ENCODE measurements at regions not wholly inside any gene's neighbourhood (a gene's known extent, or its start where the extent isn't known, plus 50 kb on each side); places are given as distances from the start of the nearest gene placed in this dataset.

GRCh38 chr4:123162859-123163258 lies 233.7 kb upstream of the SPRY1 start:
- TF ChIP-seq EZH2phosphoT487 (IDR thresholded peaks at IDR 0.05; ENCODE audit: borderline replicate concordance, low read depth) (no peak), GATA2 (CRISPR knock-in tag; IDR thresholded peaks at IDR 0.05) (no peak), CHD2 (IDR thresholded peaks at IDR 0.05; ENCODE audit: low read length, partially characterized antibody) (no peak), GABPA (IDR thresholded peaks at IDR 0.05; ENCODE audit: low read depth) (no peak), TEAD4 (IDR thresholded peaks at IDR 0.05; ENCODE audit: borderline replicate concordance, insufficient read depth) (no peak), ELF1 (IDR thresholded peaks at IDR 0.05) (no peak), SIN3A (IDR thresholded peaks at IDR 0.05; ENCODE audit: borderline replicate concordance, low read depth, low read length) (no peak), MXI1 (IDR thresholded peaks at IDR 0.05; ENCODE audit: low read depth, low read length) (no peak), TCF12 (IDR thresholded peaks at IDR 0.05) (no peak), YY1 (IDR thresholded peaks at IDR 0.05; ENCODE audit: low read depth) (no peak), RCOR1 (IDR thresholded peaks at IDR 0.05; ENCODE audit: low read length) (no peak), NFIC (IDR thresholded peaks at IDR 0.05; ENCODE audit: borderline replicate concordance) (no peak), JUND (IDR thresholded peaks at IDR 0.05) (no peak), RAD21 (IDR thresholded peaks at IDR 0.05; ENCODE audit: low read length) (no peak), NRF1 (IDR thresholded peaks at IDR 0.05; ENCODE audit: low read depth, low read length) (no peak)
- TF ChIP-seq, protein P1, sequence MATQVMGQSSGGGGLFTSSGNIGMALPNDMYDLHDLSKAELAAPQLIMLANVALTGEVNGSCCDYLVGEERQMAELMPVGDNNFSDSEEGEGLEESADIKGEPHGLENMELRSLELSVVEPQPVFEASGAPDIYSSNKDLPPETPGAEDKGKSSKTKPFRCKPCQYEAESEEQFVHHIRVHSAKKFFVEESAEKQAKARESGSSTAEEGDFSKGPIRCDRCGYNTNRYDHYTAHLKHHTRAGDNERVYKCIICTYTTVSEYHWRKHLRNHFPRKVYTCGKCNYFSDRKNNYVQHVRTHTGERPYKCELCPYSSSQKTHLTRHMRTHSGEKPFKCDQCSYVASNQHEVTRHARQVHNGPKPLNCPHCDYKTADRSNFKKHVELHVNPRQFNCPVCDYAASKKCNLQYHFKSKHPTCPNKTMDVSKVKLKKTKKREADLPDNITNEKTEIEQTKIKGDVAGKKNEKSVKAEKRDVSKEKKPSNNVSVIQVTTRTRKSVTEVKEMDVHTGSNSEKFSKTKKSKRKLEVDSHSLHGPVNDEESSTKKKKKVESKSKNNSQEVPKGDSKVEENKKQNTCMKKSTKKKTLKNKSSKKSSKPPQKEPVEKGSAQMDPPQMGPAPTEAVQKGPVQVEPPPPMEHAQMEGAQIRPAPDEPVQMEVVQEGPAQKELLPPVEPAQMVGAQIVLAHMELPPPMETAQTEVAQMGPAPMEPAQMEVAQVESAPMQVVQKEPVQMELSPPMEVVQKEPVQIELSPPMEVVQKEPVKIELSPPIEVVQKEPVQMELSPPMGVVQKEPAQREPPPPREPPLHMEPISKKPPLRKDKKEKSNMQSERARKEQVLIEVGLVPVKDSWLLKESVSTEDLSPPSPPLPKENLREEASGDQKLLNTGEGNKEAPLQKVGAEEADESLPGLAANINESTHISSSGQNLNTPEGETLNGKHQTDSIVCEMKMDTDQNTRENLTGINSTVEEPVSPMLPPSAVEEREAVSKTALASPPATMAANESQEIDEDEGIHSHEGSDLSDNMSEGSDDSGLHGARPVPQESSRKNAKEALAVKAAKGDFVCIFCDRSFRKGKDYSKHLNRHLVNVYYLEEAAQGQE (IDR thresholded peaks at IDR 0.05; ENCODE audit: low read depth, low read length) = no peak
- H3K9ac ChIP-seq = no peak overlapping the region
- POLR2A ChIA-PET = no interaction called here
- H3K4me3 ChIP-seq (ENCODE audit: low read depth in 2 of 2, low read length in 1 of 2) = no peak overlapping the region
- no peak overlapping the region for H2AFZ ChIP-seq (ENCODE audit: low read depth)
- no peaks in the 10 kb centered on the region for H3F3A ChIP-seq (replicated peaks; ENCODE audit: insufficient read depth)
- no peaks in the 10 kb centered on the region for H3K36me3 ChIP-seq (replicated peaks in 1 of 2; ENCODE audit: control insufficient read depth in 1 of 2, insufficient read depth in 2 of 2, low read length in 1 of 2)
- WGBS (ENCODE audit: low lambda C conversion rate) = 95% methylated on average over 4 of the region's 4 CpGs
- H3K4me1 ChIP-seq (ENCODE audit: control insufficient read depth in 1 of 2, insufficient read depth in 2 of 2, low read depth in 1 of 2, low read length in 1 of 2) = peaks cover 3% of the 10 kb centered on the region in 2 experiments; a peak in 1 of 4 replicates
- H4K20me1 ChIP-seq (ENCODE audit: insufficient read depth) = no peaks in the 10 kb centered on the region
- no peaks in the 10 kb centered on the region for H3K79me2 ChIP-seq (ENCODE audit: insufficient read depth)
- no peaks in the 10 kb centered on the region for H3K9me3 ChIP-seq
- CTCF ChIA-PET = interaction anchor here (1.0 kb wide), 1 partner anchor 60 kb away, joined by 3 read pairs; no protein-coding TSS in a partner anchor
- H3K27me3 ChIP-seq (ENCODE audit: insufficient read depth) = no peaks in the 10 kb centered on the region
- no peaks in the 10 kb centered on the region for H3K9me2 ChIP-seq
- DNase-seq = no peak
- H3K4me2 ChIP-seq = no peak overlapping the region
- H3K27ac ChIP-seq (ENCODE audit: low read depth in 2 of 2, low read length in 1 of 2) = no peak overlapping the region

- H3K79me2 ChIP-seq (ENCODE audit: insufficient read depth) = no peaks in the 10 kb centered on the region
- no peaks in the 10 kb centered on the region for H3K36me3 ChIP-seq (replicated peaks in 1 of 2; ENCODE audit: control insufficient read depth in 1 of 2, insufficient read depth in 2 of 2, low read length in 1 of 2)
- H2AFZ ChIP-seq (ENCODE audit: low read depth) = no peak overlapping the region
- H3F3A ChIP-seq (replicated peaks; ENCODE audit: insufficient read depth) = no peaks in the 10 kb centered on the region
- no peaks in the 10 kb centered on the region for H3K27me3 ChIP-seq (ENCODE audit: insufficient read depth)
- DNase-seq = no peak
- no peak overlapping the region for H3K9ac ChIP-seq
- ChIA-PET CTCF (no interaction called here), POLR2A (no interaction called here)
- peaks cover 3 to 4% of the 10 kb centered on the region in 2 experiments; a peak in 1 of 4 replicates for H3K4me1 ChIP-seq (ENCODE audit: control insufficient read depth in 1 of 2, insufficient read depth in 2 of 2, low read depth in 1 of 2, low read length in 1 of 2)
- H3K4me3 ChIP-seq (ENCODE audit: low read depth in 2 of 2, low read length in 1 of 2) = no peak overlapping the region
- H3K27ac ChIP-seq (ENCODE audit: low read depth in 2 of 2, low read length in 1 of 2) = no peak overlapping the region
- H3K4me2 ChIP-seq = no peak overlapping the region
- H3K9me2 ChIP-seq = no peaks in the 10 kb centered on the region
- H4K20me1 ChIP-seq (ENCODE audit: insufficient read depth) = no peaks in the 10 kb centered on the region
- H3K9me3 ChIP-seq = no peaks in the 10 kb centered on the region
- WGBS (ENCODE audit: low lambda C conversion rate) = 100% methylated on average over 1 of the region's 1 CpG
- TF ChIP-seq MXI1 (IDR thresholded peaks at IDR 0.05; ENCODE audit: low read depth, low read length) (no peak), FOSL2 (IDR thresholded peaks at IDR 0.05; ENCODE audit: borderline replicate concordance, low read depth) (no peak), JUND (IDR thresholded peaks at IDR 0.05) (no peak), RXRA (IDR thresholded peaks at IDR 0.05; ENCODE audit: borderline replicate concordance, low read depth) (no peak), SIN3A (IDR thresholded peaks at IDR 0.05; ENCODE audit: borderline replicate concordance, low read depth, low read length) (no peak), RFX5 (IDR thresholded peaks at IDR 0.05; ENCODE audit: low read length) (no peak), NFIC (IDR thresholded peaks at IDR 0.05; ENCODE audit: borderline replicate concordance) (no peak), POLR2AphosphoS5 (IDR thresholded peaks at IDR 0.05; ENCODE audit: low read depth, low read length) (no peak), RAD21 (IDR thresholded peaks at IDR 0.05; ENCODE audit: low read length) (no peak)
- TF ChIP-seq, protein P1 (IDR thresholded peaks at IDR 0.05; ENCODE audit: low read depth, low read length) = no peak
- TF ChIP-seq, protein P2, sequence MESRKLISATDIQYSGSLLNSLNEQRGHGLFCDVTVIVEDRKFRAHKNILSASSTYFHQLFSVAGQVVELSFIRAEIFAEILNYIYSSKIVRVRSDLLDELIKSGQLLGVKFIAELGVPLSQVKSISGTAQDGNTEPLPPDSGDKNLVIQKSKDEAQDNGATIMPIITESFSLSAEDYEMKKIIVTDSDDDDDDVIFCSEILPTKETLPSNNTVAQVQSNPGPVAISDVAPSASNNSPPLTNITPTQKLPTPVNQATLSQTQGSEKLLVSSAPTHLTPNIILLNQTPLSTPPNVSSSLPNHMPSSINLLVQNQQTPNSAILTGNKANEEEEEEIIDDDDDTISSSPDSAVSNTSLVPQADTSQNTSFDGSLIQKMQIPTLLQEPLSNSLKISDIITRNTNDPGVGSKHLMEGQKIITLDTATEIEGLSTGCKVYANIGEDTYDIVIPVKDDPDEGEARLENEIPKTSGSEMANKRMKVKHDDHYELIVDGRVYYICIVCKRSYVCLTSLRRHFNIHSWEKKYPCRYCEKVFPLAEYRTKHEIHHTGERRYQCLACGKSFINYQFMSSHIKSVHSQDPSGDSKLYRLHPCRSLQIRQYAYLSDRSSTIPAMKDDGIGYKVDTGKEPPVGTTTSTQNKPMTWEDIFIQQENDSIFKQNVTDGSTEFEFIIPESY (IDR thresholded peaks at IDR 0.05; ENCODE audit: borderline replicate concordance, low read depth) = no peak
These were observed 233.1 kb upstream of the SPRY1 start for GRCh38 chr4:123163501-123163900.

Measured in SK-N-SH (cell line).